ENCODE measurements at regions not wholly inside any gene's neighbourhood (a gene's known extent, or its start where the extent isn't known, plus 50 kb on each side); places are given as distances from the start of the nearest gene placed in this dataset.

DNA sequence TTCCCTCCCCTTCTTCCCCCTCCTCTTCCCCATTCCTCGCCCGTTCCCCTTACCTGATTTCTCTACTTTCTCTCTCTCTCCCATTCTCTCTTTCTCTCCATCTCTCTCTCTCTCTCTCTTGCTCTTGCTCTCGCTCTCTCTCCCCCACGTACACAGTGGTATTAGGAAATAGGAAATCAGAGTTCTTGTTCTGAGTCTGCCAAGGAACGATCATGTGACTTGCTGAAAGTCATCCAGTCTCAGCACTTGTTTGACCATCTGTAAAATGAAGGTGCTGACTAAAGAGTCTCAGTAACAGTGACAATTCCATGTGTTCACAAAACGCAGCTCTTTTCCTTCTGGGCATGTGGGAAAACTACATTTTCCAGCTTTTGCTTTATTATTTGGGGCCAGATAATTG lies 445.0 kb upstream of the TGFBR2 start:
- TF ChIP-seq ZFP3 (CRISPR knock-in tag; IDR thresholded peaks at IDR 0.05) (no peak), PATZ1 (CRISPR knock-in tag; IDR thresholded peaks at IDR 0.05; ENCODE audit: borderline replicate concordance) (no peak), CSDC2 (CRISPR knock-in tag; IDR thresholded peaks at IDR 0.05) (no peak)

Data from SK-N-SH treated with all-trans-retinoic acid at 6 μM for 48 hours (cell line).